ENCODE measurements at regions not wholly inside any gene's neighbourhood (a gene's known extent, or its start where the extent isn't known, plus 50 kb on each side); places are given as distances from the start of the nearest gene placed in this dataset.

- H3K4me1 Mint-ChIP-seq: no peaks in the 10 kb centered on the region
- no peaks in the 10 kb centered on the region for H3K9me3 Mint-ChIP-seq
- DNase-seq (ENCODE audit: low spot score in 2 of 2): no peak
- no peak overlapping the region for H3K27ac Mint-ChIP-seq (ENCODE audit: low read depth)
- peaks cover 23% of the 10 kb centered on the region for H3K27me3 Mint-ChIP-seq
- H3K4me3 Mint-ChIP-seq: no peak overlapping the region
- no peaks in the 10 kb centered on the region for H3K36me3 Mint-ChIP-seq (ENCODE audit: insufficient read depth)
- no peak for ATAC-seq (replicated peaks; ENCODE audit: extremely low read depth, poor library complexity, severe bottlenecking)
These were observed 209.4 kb downstream of the DTWD2 start for GRCh38 chr5:118778941-118779340.

- Mint-ChIP-seq H3K9me3 (no peaks in the 10 kb centered on the region), H3K4me1 (no peaks in the 10 kb centered on the region), H3K27me3 (peaks cover 24% of the 10 kb centered on the region), H3K4me3 (no peak overlapping the region), H3K27ac (ENCODE audit: low read depth) (no peak overlapping the region), H3K36me3 (ENCODE audit: insufficient read depth) (no peaks in the 10 kb centered on the region)
- ATAC-seq (replicated peaks; ENCODE audit: extremely low read depth, poor library complexity, severe bottlenecking): no peak
- DNase-seq (ENCODE audit: low spot score in 2 of 2): no peak
These were observed 211.1 kb downstream of the DTWD2 start for GRCh38 chr5:118777189-118777736.

- Mint-ChIP-seq H3K27me3 (peaks cover 26% of the 10 kb centered on the region), H3K36me3 (ENCODE audit: insufficient read depth) (no peaks in the 10 kb centered on the region), H3K4me3 (no peak overlapping the region), H3K4me1 (no peaks in the 10 kb centered on the region), H3K9me3 (peaks cover under 1% of the 10 kb centered on the region), H3K27ac (ENCODE audit: low read depth) (no peak overlapping the region)
- DNase-seq (ENCODE audit: low spot score in 2 of 2): no peak
- ATAC-seq (replicated peaks; ENCODE audit: extremely low read depth, poor library complexity, severe bottlenecking): no peak
These were observed 211.6 kb downstream of the DTWD2 start for GRCh38 chr5:118776755-118777154.

- Mint-ChIP-seq H3K36me3 (ENCODE audit: insufficient read depth) (no peaks in the 10 kb centered on the region), H3K27me3 (peaks cover 34% of the 10 kb centered on the region), H3K4me3 (no peak overlapping the region), H3K27ac (ENCODE audit: low read depth) (no peak overlapping the region), H3K9me3 (peaks cover 7% of the 10 kb centered on the region), H3K4me1 (no peaks in the 10 kb centered on the region)
- ATAC-seq (replicated peaks; ENCODE audit: extremely low read depth, poor library complexity, severe bottlenecking) (no peak), DNase-seq (ENCODE audit: low spot score in 2 of 2) (no peak)
These were observed 212.4 kb downstream of the DTWD2 start for GRCh38 chr5:118775790-118776499.

- Mint-ChIP-seq H3K9me3 (peaks cover 7% of the 10 kb centered on the region), H3K27me3 (peaks cover 23% of the 10 kb centered on the region), H3K4me3 (no peak overlapping the region), H3K36me3 (ENCODE audit: insufficient read depth) (no peaks in the 10 kb centered on the region), H3K4me1 (no peaks in the 10 kb centered on the region), H3K27ac (ENCODE audit: low read depth) (no peak overlapping the region)
- no peak for ATAC-seq (replicated peaks; ENCODE audit: extremely low read depth, poor library complexity, severe bottlenecking)
- no peak for DNase-seq (ENCODE audit: low spot score in 2 of 2)
These were observed 219.7 kb downstream of the DTWD2 start for GRCh38 chr5:118768607-118769175.

- ATAC-seq (replicated peaks; ENCODE audit: extremely low read depth, poor library complexity, severe bottlenecking) (no peak), DNase-seq (ENCODE audit: low spot score in 2 of 2) (no peak)
- Mint-ChIP-seq H3K4me3 (no peak overlapping the region), H3K27me3 (no peaks in the 10 kb centered on the region), H3K9me3 (no peaks in the 10 kb centered on the region), H3K4me1 (no peaks in the 10 kb centered on the region), H3K27ac (ENCODE audit: low read depth) (no peak overlapping the region), H3K36me3 (ENCODE audit: insufficient read depth) (no peaks in the 10 kb centered on the region)
These were observed 226.1 kb downstream of the DTWD2 start for GRCh38 chr5:118762291-118762690.

GRCh38 chr5:118761814-118762213, 226.5 kb downstream of the DTWD2 start:
- no peak overlapping the region for H3K27ac Mint-ChIP-seq (ENCODE audit: low read depth)
- H3K9me3 Mint-ChIP-seq: no peaks in the 10 kb centered on the region
- no peak for DNase-seq (ENCODE audit: low spot score in 2 of 2)
- H3K4me1 Mint-ChIP-seq: no peaks in the 10 kb centered on the region
- H3K4me3 Mint-ChIP-seq: no peak overlapping the region
- no peaks in the 10 kb centered on the region for H3K36me3 Mint-ChIP-seq (ENCODE audit: insufficient read depth)
- H3K27me3 Mint-ChIP-seq: no peaks in the 10 kb centered on the region
- ATAC-seq (replicated peaks; ENCODE audit: extremely low read depth, poor library complexity, severe bottlenecking): no peak

GRCh38 chr5:118752969-118753368, 235.4 kb downstream of the DTWD2 start:
- no peaks in the 10 kb centered on the region for H3K36me3 Mint-ChIP-seq (ENCODE audit: insufficient read depth)
- H3K27me3 Mint-ChIP-seq: no peaks in the 10 kb centered on the region
- no peak overlapping the region for H3K4me3 Mint-ChIP-seq
- ATAC-seq (replicated peaks; ENCODE audit: extremely low read depth, poor library complexity, severe bottlenecking) (no peak), DNase-seq (ENCODE audit: low spot score in 2 of 2) (no peak)
- no peak overlapping the region for H3K27ac Mint-ChIP-seq (ENCODE audit: low read depth)
- no peaks in the 10 kb centered on the region for H3K4me1 Mint-ChIP-seq
- H3K9me3 Mint-ChIP-seq: no peaks in the 10 kb centered on the region

GRCh38 chr5:118736396-118736795, 252.0 kb downstream of the DTWD2 start:
- no peak for DNase-seq (ENCODE audit: low spot score in 2 of 2)
- Mint-ChIP-seq H3K36me3 (ENCODE audit: insufficient read depth) (no peaks in the 10 kb centered on the region), H3K4me3 (no peak overlapping the region), H3K9me3 (peaks cover 21% of the 10 kb centered on the region), H3K27ac (ENCODE audit: low read depth) (no peak overlapping the region), H3K4me1 (no peaks in the 10 kb centered on the region), H3K27me3 (no peaks in the 10 kb centered on the region)
- no peak for ATAC-seq (replicated peaks; ENCODE audit: extremely low read depth, poor library complexity, severe bottlenecking)

GRCh38 chr5:118733394-118733793, 255.0 kb downstream of the DTWD2 start:
- no peaks in the 10 kb centered on the region for H3K36me3 Mint-ChIP-seq (ENCODE audit: insufficient read depth)
- peaks cover 29% of the 10 kb centered on the region for H3K9me3 Mint-ChIP-seq
- no peaks in the 10 kb centered on the region for H3K27me3 Mint-ChIP-seq
- ATAC-seq (replicated peaks; ENCODE audit: extremely low read depth, poor library complexity, severe bottlenecking) (no peak), DNase-seq (ENCODE audit: low spot score in 2 of 2) (no peak)
- no peak overlapping the region for H3K27ac Mint-ChIP-seq (ENCODE audit: low read depth)
- no peak overlapping the region for H3K4me3 Mint-ChIP-seq
- H3K4me1 Mint-ChIP-seq: no peaks in the 10 kb centered on the region

GRCh38 chr5:118728191-118728590, 260.2 kb downstream of the DTWD2 start:
- Mint-ChIP-seq H3K36me3 (ENCODE audit: insufficient read depth) (no peaks in the 10 kb centered on the region), H3K9me3 (peaks cover 18% of the 10 kb centered on the region), H3K4me3 (no peak overlapping the region), H3K27ac (ENCODE audit: low read depth) (no peak overlapping the region), H3K4me1 (no peaks in the 10 kb centered on the region), H3K27me3 (no peaks in the 10 kb centered on the region)
- ATAC-seq (replicated peaks; ENCODE audit: extremely low read depth, poor library complexity, severe bottlenecking): no peak
- DNase-seq (ENCODE audit: low spot score in 2 of 2): no peak

- no peak overlapping the region for H3K4me3 Mint-ChIP-seq
- ATAC-seq (replicated peaks; ENCODE audit: extremely low read depth, poor library complexity, severe bottlenecking) (no peak), DNase-seq (ENCODE audit: low spot score in 2 of 2) (no peak)
- H3K36me3 Mint-ChIP-seq (ENCODE audit: insufficient read depth): no peaks in the 10 kb centered on the region
- H3K27ac Mint-ChIP-seq (ENCODE audit: low read depth): no peak overlapping the region
- no peaks in the 10 kb centered on the region for H3K4me1 Mint-ChIP-seq
- no peaks in the 10 kb centered on the region for H3K27me3 Mint-ChIP-seq
- H3K9me3 Mint-ChIP-seq: peaks cover 21% of the 10 kb centered on the region
These were observed 261.5 kb downstream of the DTWD2 start for GRCh38 chr5:118726891-118727290.

- DNase-seq (ENCODE audit: low spot score in 2 of 2) (no peak), ATAC-seq (replicated peaks; ENCODE audit: extremely low read depth, poor library complexity, severe bottlenecking) (no peak)
- Mint-ChIP-seq H3K27me3 (no peaks in the 10 kb centered on the region), H3K36me3 (ENCODE audit: insufficient read depth) (no peaks in the 10 kb centered on the region), H3K4me3 (no peak overlapping the region), H3K27ac (ENCODE audit: low read depth) (no peak overlapping the region), H3K9me3 (peaks cover 20% of the 10 kb centered on the region), H3K4me1 (no peaks in the 10 kb centered on the region)
These were observed 265.4 kb downstream of the DTWD2 start for GRCh38 chr5:118723021-118723338.
